NCI-H2227 treated with DMSO at 0.1 percent for 48 hours (cell line): ENCODE measurements at regions not wholly inside any gene's neighbourhood (a gene's known extent, or its start where the extent isn't known, plus 50 kb on each side); places are given as distances from the start of the nearest gene placed in this dataset.
"Not testable (repeated sequence)": the region's sequence is repeated elsewhere in the genome, so short reads cannot be mapped to it uniquely, and the experiment has no call there.

Source experiments
- DNase-seq: peaks from one replicate; lab custom pipeline; 2025; lab: John Stamatoyannopoulos, UW

DNA sequence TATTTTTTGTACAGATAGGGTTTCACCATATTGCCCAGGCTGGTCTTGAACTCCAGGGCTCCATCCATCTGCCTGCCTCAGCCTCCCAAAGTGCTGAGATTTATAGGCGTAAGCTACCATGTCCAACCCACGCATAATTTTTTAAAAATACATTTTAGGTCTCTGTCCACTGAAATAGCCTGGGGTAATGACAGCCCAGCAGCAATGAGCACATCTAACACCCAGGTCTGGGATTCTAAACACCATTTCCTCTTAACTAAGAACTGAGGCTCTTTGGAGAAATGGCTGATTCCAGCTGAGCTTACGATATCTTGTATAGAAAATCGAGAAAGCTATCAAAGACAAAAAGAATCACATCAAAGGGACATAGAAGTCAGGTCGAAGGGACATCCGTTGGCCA is 245.3 kb downstream of the PARN start:
- DNase-seq: no peak

- not testable (repeated sequence) for DNase-seq
These were observed 246.2 kb downstream of the PARN start for GRCh38 chr16:14383844-14384243.

GRCh38 chr16:14378689-14379467 is 251.2 kb downstream of the PARN start:
- DNase-seq: no peak

DNA sequence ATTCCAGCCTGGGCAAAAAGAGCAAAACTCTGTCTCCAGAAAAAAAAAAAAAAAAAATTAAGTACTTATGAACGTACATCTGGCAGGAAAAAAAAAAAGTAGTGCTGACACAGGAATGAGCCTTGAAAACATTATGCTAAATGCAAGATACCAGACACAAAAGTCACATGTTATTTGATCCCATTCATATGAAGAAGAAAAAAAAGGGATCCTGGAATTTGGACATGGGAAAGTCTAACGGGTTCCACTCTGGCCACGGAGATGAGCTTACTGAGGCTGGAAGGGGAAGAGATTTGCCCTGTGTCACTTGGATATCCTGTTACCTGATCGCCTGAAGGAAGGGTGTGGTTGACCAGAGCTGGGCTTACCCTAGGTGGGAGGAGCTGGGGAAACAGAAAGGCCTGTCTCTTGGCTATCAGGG is 251.9 kb downstream of the PARN start:
- no peak for DNase-seq

GRCh38 chr16:14377326-14377725 is 252.7 kb downstream of the PARN start:
- no peak for DNase-seq

- no peak for DNase-seq
These were observed 254.9 kb downstream of the PARN start for GRCh38 chr16:14375132-14375491.

GRCh38 chr16:14374451-14375131 is 255.5 kb downstream of the PARN start:
- no peak for DNase-seq

DNA sequence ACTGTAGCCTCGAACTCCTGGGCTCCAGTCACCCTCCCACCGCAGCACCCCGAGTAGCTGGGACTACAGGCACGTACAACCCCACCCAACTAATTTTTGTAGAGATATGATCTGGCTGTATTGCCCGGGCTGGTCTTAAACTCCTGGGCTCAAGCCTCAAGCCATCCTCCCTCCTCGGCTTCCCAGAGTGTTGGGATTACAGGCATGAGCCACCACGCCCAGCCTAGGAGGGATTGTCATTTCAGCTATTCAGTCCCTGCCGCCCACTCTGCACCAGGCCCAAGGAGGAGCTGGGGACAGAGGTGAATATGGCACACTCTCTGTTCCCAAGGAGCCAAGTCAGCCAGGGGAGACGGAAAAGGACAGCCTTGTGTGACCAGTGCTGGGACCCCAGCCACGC is 256.2 kb downstream of the PARN start:
- no peak for DNase-seq

DNA sequence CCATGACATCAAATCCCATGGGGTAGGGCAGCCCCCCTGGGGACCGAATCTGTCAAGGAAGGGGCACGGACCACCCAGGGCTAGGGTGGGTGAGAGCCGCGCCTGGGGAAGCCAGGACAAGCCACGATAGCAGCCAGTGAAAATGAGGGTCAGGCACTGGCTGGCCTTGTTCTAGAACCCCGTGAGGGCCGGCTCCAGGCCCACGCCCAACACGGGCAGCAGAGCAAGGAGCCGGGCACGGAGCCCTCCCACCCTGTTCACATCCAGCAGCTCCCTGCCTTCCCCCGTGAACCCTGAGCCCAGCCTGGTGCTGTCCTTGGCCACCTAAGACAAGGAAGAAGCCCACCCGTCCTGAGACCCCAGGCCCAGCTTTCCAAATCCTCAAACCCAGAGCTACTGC is 256.7 kb downstream of the PARN start:
- no peak for DNase-seq

- DNase-seq: no peak
These were observed 257.6 kb downstream of the PARN start for GRCh38 chr16:14372471-14372870.

GRCh38 chr16:14371778-14372431 is 258.2 kb downstream of the PARN start:
- DNase-seq: no peak

DNA sequence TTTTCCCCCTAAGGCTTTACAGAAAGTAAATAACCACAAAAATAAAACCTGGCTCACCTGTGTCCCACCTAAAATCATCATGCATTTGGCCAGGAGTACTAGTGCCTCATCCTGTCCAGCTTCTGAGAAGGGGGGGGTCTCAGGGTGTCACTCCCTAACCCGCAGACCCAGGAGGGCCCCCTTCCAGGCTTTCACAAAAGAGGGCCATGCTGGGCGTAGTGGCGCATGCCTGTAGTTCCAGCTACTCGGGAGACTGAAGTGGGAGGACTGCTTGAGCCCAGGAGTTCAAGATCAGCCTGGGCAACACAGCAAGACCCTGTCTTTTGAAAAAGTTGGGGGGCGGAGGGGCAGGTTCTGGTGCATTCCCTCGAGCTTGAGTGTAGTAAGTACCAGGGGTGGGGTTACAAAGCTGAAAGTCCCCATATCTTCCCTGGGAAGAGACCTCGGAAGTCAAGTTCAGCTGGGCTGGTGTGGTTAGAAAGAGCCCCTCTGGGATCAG is 259.3 kb downstream of the PARN start:
- DNase-seq: no peak

GRCh38 chr16:14369734-14370598 is 260.1 kb downstream of the PARN start:
- no peak for DNase-seq

DNA sequence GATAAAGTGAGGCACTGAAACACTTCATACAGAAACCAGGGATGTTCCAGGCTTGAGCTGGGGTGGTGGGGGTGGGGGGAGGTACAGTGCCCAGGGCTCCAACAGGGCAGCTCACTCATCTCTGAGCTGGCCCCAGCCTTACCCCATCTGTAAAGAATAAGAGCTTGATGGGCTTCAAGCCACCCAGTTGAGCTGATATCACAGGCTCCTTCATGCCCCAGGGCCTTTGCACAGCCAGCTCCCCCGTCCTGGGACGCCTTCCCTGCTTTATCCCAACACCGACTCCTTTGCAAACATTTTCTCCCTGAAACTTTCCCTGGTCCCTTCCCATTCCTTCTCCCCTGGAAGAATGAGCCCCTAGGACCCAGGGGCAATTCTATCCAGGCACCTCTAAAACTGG is 261.7 kb downstream of the PARN start:
- no peak for DNase-seq

DNA sequence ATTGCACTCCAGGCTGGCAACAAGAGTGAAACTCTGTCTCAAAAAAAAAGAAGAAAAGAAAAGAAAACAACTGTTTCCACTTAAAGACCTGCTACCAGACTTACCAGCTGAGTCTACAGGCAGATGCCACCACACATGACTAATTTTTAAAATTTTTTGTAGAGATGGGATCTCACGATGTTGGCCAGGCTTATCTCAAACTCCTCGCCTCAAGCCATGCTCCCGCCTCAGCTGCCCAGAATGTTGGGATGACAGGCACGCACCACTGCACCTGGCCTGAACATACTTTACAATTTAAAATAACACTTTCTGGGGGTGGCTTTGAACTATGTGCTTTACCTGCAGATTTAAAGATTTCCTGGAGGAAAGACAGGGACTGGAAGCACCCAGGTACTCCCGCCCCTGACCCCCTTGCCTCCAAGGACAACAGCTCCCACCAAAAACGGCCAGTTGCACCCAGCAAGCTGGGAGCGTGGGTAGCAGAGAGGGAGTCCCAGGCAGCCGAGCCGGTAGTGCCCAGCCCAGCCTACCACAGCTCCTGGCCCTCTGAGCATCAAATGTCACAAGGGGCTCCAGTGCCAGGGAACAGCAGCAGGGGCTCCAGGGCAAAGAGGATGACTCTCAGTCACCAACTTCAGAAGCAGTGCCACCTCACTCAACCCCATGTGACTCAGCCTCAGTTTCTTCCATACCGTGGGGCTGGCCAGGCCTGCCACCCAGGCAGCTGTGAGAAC is 262.9 kb downstream of the PARN start:
- DNase-seq: no peak

DNA sequence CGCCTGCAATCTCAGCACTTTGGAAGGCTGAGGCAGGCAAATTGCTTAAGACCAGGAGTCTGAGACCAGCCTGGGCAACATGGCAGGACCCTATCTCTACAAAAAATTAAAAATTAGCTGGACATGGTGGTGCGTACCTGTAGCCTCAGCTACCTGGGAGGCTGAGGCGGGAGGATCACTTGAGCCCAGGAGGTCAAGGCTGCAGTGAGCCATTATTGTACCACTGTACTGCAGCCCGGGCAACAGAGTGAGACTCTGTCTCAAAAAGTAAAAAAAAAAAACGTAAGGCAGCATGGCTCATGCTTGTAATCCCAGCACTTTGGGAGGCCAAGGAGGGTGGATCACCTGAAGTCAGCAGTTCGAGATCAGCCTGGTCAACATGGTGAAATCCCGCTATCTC is 263.6 kb downstream of the PARN start:
- no peak for DNase-seq

GRCh38 chr16:14365200-14365851 is 264.7 kb downstream of the PARN start:
- DNase-seq: no peak

DNA sequence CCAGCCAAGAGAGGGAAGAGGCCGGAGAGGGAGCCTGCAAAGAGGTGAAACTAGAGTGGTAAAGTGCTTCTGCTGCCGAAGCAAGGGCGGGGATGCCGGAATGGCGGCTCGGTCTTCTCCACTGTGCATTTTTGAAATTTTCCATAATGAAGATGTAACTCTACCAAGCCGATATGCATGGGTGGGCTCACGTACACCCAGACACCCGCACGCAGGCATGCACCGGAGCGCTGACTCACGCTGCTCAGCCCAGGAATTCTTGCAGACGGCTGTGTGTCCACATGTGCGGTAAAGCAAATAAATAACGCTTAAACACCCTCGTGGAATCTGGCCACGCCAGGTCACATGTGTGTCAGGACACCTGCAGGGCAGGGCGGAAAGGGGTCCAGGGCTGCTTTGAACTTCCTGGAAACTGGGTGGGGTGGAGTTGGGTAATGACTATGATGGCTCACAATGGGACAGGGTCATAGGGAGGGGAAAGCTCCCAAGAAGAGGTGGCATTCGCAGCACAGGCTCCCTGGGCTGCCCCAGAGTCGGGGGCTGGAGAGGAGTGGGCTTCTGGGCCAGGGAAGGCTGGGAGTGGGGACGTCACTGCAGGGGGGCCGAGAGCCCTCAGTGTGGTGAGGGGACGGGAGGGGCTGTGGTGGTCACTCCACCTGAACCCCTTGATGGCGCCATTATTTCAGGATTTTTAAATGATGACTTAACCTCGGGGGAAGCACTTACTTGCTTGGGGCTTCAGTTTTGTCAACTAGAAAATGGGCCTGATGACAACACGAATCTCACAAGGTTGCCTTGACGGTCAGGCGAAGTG is 265.5 kb downstream of the PARN start:
- DNase-seq: peak; percentile 58

GRCh38 chr16:14364112-14364385 is 266.0 kb downstream of the PARN start:
- no peak for DNase-seq

GRCh38 chr16:14362774-14363371 is 267.2 kb downstream of the PARN start:
- no peak for DNase-seq
